GM23338 (cell line): ENCODE measurements at regions not wholly inside any gene's neighbourhood (a gene's known extent, or its start where the extent isn't known, plus 50 kb on each side); places are given as distances from the start of the nearest gene placed in this dataset.

Experiments used
- ATAC-seq: fragments of 200-7000 bp; cut with Tn5 transposase; 3 replicates; pipeline ENCODE4 v1.9.1; 2020
- DNase-seq: peaks from one replicate; pipeline ENCODE4 v3.0.0-alpha.2; 2015; ENCODE audit warnings: low spot score
- H2AFZ ChIP-seq: fragments of 200-600 bp; sonication (generic); 2 replicates; pipeline ENCODE4 v1.8.0; 2016; ENCODE audit warnings: antibody characterized with exemption, mild to moderate bottlenecking, moderate library complexity
- H3F3A ChIP-seq: fragments of 200-600 bp; sonication (generic); replicated peaks from 2 replicates; pipeline ENCODE4 v1.8.0; 2017; ENCODE audit warnings: antibody characterized with exemption, mixed run types, low read depth
- H3K27ac ChIP-seq: fragments of 200-600 bp; sonication (generic); 2 replicates; pipeline ENCODE4 v1.6.1; 2016; ENCODE audit warnings: low read depth
- H3K27me3 ChIP-seq: fragments of 200-600 bp; sonication (generic); 2 replicates; pipeline ENCODE4 v1.8.0; 2016; ENCODE audit warnings: mild to moderate bottlenecking, mixed run types, moderate library complexity; ENCODE audit not compliant: insufficient read depth
- H3K36me3 ChIP-seq: fragments of 200-600 bp; sonication (generic); 2 replicates; pipeline ENCODE4 v1.8.0; 2016; ENCODE audit warnings: mild to moderate bottlenecking; ENCODE audit not compliant: insufficient read depth
- H3K4me1 ChIP-seq: fragments of 200-600 bp; sonication (generic); 2 replicates; pipeline ENCODE4 v1.8.0; 2016; ENCODE audit warnings: mild to moderate bottlenecking, moderate library complexity; ENCODE audit not compliant: insufficient read depth
- H3K4me2 ChIP-seq: fragments of 200-600 bp; sonication (generic); 2 replicates; pipeline ENCODE4 v1.7.1; 2017; ENCODE audit warnings: mixed run types
- H3K4me3 ChIP-seq: fragments of 200-600 bp; sonication (generic); 2 replicates; pipeline ENCODE4 v1.6.1; 2016; ENCODE audit warnings: mixed run types
- H3K79me2 ChIP-seq: fragments of 200-600 bp; sonication (generic); replicated peaks from 2 replicates; pipeline ENCODE4 v1.8.0; 2017; ENCODE audit warnings: mild to moderate bottlenecking; ENCODE audit not compliant: insufficient read depth
- H3K9me2 ChIP-seq: fragments of 200-600 bp; sonication (generic); 2 replicates; pipeline ENCODE4 v1.8.0; 2017; ENCODE audit not compliant: insufficient read depth
- H4K20me1 ChIP-seq: fragments of 200-600 bp; sonication (generic); replicated peaks from 2 replicates; pipeline ENCODE4 v1.8.0; 2017; ENCODE audit warnings: mild to moderate bottlenecking; ENCODE audit not compliant: insufficient read depth
- H3K27ac Mint-ChIP-seq: 2 replicates; pipeline ENCODE4 v1.8.0; 2020; ENCODE audit warnings: inconsistent platforms, mild to moderate bottlenecking, moderate library complexity, mixed read lengths
- H3K27me3 Mint-ChIP-seq: 3 replicates; pipeline ENCODE4 v1.8.0; 2022; ENCODE audit warnings: low read depth, mild to moderate bottlenecking, moderate library complexity, mixed read lengths, inconsistent platforms; ENCODE audit not compliant: insufficient read depth, poor library complexity
- H3K36me3 Mint-ChIP-seq: 3 replicates; pipeline ENCODE4 v1.8.0; 2021; ENCODE audit warnings: low read depth, mild to moderate bottlenecking, inconsistent platforms, moderate library complexity, mixed read lengths
- H3K4me1 Mint-ChIP-seq: 3 replicates; pipeline ENCODE4 v1.8.0; 2020; ENCODE audit warnings: mild to moderate bottlenecking, inconsistent platforms, mixed read lengths
- H3K4me3 Mint-ChIP-seq: 3 replicates; pipeline ENCODE4 v1.8.0; 2021; ENCODE audit warnings: moderate library complexity, mild to moderate bottlenecking, inconsistent platforms, mixed read lengths
- H3K9me3 Mint-ChIP-seq: 3 replicates; pipeline ENCODE4 v1.8.0; 2020; ENCODE audit warnings: moderate library complexity, mild to moderate bottlenecking, inconsistent platforms, mixed read lengths
- CREB1 ChIP-seq: fragments of 250-450 bp; sonication (Bioruptor Pico); IDR thresholded peaks from 2 replicates; pipeline ENCODE4 v1.5.0; 2020; ENCODE audit warnings: low read depth, mild to moderate bottlenecking, moderate library complexity
- EZH2phosphoT487 ChIP-seq: fragments of 200-600 bp; sonication (generic); IDR thresholded peaks from one replicate; pipeline ENCODE4 v1.8.1; 2018; ENCODE audit warnings: antibody characterized with exemption; ENCODE audit not compliant: unreplicated experiment
- TF ChIP-seq, protein P1 (sequence below): IDR thresholded peaks from one replicate; pipeline ENCODE4 v1.6.1; 2018; ENCODE audit warnings: antibody characterized with exemption; ENCODE audit not compliant: unreplicated experiment
- TF ChIP-seq, protein P2 (sequence below): fragments of 250-450 bp; sonication (Bioruptor Pico); IDR thresholded peaks from 2 replicates; pipeline ENCODE4 v1.5.0; 2020; ENCODE audit warnings: mild to moderate bottlenecking, moderate library complexity
- TF ChIP-seq, protein P3 (sequence below), 2 experiments: fragments of 200-600 bp in 1 of 2; sonication (generic) in 1 of 2; conservative IDR thresholded peaks; 2 replicates each; pipeline versions ENCODE4 v1.5.1 to v1.6.1; 2016 to 2017; ENCODE audit warnings: antibody characterized with exemption in 2 of 2, low read depth in 2 of 2, mild to moderate bottlenecking in 2 of 2, moderate library complexity in 1 of 2

DNA sequence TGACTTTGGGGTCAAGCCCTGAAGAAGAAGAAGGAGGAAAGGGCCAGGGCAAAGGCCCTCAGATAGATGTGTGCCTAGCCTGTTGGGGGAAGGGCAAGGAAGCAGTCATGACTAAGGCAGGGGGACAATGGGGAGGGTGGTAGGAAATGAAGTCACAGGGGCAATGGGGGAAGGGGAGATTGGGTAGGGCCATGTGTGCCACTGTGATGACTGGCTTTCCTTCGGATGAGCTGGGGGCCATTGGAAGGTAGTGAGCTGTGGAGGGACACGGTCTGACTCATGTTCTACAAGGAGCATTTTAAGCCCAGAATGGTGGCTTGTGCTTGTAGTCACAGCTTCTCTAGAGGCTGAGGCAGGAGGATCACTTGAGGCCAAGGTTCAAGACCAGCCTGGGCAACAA lies 642.0 kb downstream of the MID1IP1 start:
- H3K9me3 Mint-ChIP-seq = peaks cover 9% of the 10 kb centered on the region; the same call in 2 of the 3 replicates
- Histone ChIP-seq H3K4me1 (no peaks in the 10 kb centered on the region), H3K9me2 (no peaks in the 10 kb centered on the region), H3K4me2 (no peak overlapping the region), H3K36me3 (no peaks in the 10 kb centered on the region), H3K4me3 (no peak overlapping the region), H4K20me1 (no peaks in the 10 kb centered on the region), H3K27ac (no peak overlapping the region), H3F3A (no peaks in the 10 kb centered on the region), H2AFZ (no peak overlapping the region), H3K79me2 (no peaks in the 10 kb centered on the region), H3K27me3 (no peaks in the 10 kb centered on the region)
- TF ChIP-seq EZH2phosphoT487 = no peak
- TF ChIP-seq, protein P1, sequence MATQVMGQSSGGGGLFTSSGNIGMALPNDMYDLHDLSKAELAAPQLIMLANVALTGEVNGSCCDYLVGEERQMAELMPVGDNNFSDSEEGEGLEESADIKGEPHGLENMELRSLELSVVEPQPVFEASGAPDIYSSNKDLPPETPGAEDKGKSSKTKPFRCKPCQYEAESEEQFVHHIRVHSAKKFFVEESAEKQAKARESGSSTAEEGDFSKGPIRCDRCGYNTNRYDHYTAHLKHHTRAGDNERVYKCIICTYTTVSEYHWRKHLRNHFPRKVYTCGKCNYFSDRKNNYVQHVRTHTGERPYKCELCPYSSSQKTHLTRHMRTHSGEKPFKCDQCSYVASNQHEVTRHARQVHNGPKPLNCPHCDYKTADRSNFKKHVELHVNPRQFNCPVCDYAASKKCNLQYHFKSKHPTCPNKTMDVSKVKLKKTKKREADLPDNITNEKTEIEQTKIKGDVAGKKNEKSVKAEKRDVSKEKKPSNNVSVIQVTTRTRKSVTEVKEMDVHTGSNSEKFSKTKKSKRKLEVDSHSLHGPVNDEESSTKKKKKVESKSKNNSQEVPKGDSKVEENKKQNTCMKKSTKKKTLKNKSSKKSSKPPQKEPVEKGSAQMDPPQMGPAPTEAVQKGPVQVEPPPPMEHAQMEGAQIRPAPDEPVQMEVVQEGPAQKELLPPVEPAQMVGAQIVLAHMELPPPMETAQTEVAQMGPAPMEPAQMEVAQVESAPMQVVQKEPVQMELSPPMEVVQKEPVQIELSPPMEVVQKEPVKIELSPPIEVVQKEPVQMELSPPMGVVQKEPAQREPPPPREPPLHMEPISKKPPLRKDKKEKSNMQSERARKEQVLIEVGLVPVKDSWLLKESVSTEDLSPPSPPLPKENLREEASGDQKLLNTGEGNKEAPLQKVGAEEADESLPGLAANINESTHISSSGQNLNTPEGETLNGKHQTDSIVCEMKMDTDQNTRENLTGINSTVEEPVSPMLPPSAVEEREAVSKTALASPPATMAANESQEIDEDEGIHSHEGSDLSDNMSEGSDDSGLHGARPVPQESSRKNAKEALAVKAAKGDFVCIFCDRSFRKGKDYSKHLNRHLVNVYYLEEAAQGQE = no peak
- H3K36me3 Mint-ChIP-seq = no peaks in the 10 kb centered on the region; the same call in 2 of the 3 replicates
- DNase-seq = no peak
- peaks cover 5% of the 10 kb centered on the region; the same call in 2 of the 3 replicates for H3K4me1 Mint-ChIP-seq
- H3K27me3 Mint-ChIP-seq = peaks cover 3% of the 10 kb centered on the region
- ATAC-seq = no peak
- no peak overlapping the region for H3K4me3 Mint-ChIP-seq
- no peak overlapping the region for H3K27ac Mint-ChIP-seq

DNA sequence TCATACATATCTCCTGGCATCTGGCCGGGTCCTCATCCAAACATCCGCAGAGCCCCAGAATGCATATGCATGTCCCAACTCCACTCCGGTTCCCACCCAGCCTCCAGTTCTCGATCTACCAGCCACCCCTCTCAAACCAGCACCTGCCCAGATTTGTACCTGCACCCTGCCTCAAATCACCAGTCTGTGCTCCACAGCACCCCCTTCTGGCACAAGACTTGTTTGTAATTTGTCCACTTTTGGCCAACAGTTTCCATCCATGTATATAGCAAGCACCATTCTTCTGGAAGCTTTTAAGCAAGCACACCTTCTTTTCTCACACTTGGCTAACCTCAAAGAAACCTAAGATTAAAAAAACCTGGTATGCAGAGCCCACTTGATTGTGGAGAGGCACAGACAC lies 644.1 kb downstream of the MID1IP1 start:
- H3K9me3 Mint-ChIP-seq = peaks cover 9% of the 10 kb centered on the region; the same call in 2 of the 3 replicates
- DNase-seq = peak; percentile 44
- H3K27ac Mint-ChIP-seq = no peak overlapping the region
- peaks cover 3% of the 10 kb centered on the region; the same call in 1 of the 3 replicates for H3K4me1 Mint-ChIP-seq
- Histone ChIP-seq H3K79me2 (no peaks in the 10 kb centered on the region), H3K27ac (no peak overlapping the region), H2AFZ (no peak overlapping the region), H4K20me1 (no peaks in the 10 kb centered on the region), H3K36me3 (no peaks in the 10 kb centered on the region), H3K27me3 (no peaks in the 10 kb centered on the region), H3K4me1 (no peaks in the 10 kb centered on the region), H3K4me3 (no peak overlapping the region), H3K4me2 (no peak overlapping the region), H3F3A (no peaks in the 10 kb centered on the region), H3K9me2 (no peaks in the 10 kb centered on the region)
- no peak for ATAC-seq
- no peaks in the 10 kb centered on the region; the same call in 2 of the 3 replicates for H3K36me3 Mint-ChIP-seq
- TF ChIP-seq, protein P2, sequence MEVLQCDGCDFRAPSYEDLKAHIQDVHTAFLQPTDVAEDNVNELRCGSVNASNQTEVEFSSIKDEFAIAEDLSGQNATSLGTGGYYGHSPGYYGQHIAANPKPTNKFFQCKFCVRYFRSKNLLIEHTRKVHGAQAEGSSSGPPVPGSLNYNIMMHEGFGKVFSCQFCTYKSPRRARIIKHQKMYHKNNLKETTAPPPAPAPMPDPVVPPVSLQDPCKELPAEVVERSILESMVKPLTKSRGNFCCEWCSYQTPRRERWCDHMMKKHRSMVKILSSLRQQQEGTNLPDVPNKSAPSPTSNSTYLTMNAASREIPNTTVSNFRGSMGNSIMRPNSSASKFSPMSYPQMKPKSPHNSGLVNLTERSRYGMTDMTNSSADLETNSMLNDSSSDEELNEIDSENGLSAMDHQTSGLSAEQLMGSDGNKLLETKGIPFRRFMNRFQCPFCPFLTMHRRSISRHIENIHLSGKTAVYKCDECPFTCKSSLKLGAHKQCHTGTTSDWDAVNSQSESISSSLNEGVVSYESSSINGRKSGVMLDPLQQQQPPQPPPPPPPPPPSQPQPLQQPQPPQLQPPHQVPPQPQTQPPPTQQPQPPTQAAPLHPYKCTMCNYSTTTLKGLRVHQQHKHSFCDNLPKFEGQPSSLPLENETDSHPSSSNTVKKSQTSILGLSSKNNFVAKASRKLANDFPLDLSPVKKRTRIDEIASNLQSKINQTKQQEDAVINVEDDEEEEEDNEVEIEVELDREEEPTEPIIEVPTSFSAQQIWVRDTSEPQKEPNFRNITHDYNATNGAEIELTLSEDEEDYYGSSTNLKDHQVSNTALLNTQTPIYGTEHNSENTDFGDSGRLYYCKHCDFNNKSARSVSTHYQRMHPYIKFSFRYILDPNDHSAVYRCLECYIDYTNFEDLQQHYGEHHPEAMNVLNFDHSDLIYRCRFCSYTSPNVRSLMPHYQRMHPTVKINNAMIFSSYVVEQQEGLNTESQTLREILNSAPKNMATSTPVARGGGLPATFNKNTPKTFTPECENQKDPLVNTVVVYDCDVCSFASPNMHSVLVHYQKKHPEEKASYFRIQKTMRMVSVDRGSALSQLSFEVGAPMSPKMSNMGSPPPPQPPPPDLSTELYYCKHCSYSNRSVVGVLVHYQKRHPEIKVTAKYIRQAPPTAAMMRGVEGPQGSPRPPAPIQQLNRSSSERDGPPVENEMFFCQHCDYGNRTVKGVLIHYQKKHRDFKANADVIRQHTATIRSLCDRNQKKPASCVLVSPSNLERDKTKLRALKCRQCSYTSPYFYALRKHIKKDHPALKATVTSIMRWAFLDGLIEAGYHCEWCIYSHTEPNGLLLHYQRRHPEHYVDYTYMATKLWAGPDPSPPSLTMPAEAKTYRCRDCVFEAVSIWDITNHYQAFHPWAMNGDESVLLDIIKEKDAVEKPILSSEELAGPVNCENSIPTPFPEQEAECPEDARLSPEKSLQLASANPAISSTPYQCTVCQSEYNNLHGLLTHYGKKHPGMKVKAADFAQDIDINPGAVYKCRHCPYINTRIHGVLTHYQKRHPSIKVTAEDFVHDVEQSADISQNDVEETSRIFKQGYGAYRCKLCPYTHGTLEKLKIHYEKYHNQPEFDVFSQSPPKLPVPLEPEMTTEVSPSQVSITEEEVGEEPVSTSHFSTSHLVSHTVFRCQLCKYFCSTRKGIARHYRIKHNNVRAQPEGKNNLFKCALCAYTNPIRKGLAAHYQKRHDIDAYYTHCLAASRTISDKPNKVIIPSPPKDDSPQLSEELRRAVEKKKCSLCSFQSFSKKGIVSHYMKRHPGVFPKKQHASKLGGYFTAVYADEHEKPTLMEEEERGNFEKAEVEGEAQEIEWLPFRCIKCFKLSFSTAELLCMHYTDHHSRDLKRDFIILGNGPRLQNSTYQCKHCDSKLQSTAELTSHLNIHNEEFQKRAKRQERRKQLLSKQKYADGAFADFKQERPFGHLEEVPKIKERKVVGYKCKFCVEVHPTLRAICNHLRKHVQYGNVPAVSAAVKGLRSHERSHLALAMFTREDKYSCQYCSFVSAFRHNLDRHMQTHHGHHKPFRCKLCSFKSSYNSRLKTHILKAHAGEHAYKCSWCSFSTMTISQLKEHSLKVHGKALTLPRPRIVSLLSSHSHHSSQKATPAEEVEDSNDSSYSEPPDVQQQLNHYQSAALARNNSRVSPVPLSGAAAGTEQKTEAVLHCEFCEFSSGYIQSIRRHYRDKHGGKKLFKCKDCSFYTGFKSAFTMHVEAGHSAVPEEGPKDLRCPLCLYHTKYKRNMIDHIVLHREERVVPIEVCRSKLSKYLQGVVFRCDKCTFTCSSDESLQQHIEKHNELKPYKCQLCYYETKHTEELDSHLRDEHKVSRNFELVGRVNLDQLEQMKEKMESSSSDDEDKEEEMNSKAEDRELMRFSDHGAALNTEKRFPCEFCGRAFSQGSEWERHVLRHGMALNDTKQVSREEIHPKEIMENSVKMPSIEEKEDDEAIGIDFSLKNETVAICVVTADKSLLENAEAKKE (CRISPR knock-in tag) = no peak
- TF ChIP-seq, protein P3, sequence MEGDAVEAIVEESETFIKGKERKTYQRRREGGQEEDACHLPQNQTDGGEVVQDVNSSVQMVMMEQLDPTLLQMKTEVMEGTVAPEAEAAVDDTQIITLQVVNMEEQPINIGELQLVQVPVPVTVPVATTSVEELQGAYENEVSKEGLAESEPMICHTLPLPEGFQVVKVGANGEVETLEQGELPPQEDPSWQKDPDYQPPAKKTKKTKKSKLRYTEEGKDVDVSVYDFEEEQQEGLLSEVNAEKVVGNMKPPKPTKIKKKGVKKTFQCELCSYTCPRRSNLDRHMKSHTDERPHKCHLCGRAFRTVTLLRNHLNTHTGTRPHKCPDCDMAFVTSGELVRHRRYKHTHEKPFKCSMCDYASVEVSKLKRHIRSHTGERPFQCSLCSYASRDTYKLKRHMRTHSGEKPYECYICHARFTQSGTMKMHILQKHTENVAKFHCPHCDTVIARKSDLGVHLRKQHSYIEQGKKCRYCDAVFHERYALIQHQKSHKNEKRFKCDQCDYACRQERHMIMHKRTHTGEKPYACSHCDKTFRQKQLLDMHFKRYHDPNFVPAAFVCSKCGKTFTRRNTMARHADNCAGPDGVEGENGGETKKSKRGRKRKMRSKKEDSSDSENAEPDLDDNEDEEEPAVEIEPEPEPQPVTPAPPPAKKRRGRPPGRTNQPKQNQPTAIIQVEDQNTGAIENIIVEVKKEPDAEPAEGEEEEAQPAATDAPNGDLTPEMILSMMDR (conservative IDR thresholded peaks at IDR 0.05; ENCODE audit: low read depth in 2 of 2) = peak; percentile 50 to 59
- TF ChIP-seq CREB1 (CRISPR knock-in tag) = no peak
- TF ChIP-seq, protein P1 = no peak
- H3K4me3 Mint-ChIP-seq = no peak overlapping the region
- peaks cover 3% of the 10 kb centered on the region for H3K27me3 Mint-ChIP-seq
